H4 (cell line): ENCODE measurements at regions not wholly inside any gene's neighbourhood (a gene's known extent, or its start where the extent isn't known, plus 50 kb on each side); places are given as distances from the start of the nearest gene placed in this dataset.

Experiments used
- DNase-seq: peaks from one replicate; pipeline ENCODE4 v3.0.0-alpha.2; 2015; ENCODE audit warnings: low spot score

DNA sequence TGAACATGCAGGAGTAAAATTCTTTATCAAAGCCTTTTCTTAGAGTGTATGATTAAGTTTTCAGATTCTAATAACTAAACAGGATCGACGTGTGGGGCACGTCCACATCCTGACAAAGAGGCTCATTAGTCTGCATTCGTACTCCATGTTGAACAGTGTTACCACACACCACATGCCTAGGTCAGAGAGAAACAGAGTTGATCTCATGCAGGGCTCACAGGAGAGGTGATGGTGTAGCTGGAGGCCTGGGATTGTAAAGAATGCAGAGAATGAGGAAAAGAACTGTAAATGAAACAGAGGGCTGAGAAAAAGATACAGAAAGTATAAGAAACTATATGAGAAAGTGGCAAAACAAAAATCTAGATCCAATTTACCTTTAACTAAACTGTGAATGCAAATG, 632.5 kb downstream of the BCL11A start:
- DNase-seq: no peak

DNA sequence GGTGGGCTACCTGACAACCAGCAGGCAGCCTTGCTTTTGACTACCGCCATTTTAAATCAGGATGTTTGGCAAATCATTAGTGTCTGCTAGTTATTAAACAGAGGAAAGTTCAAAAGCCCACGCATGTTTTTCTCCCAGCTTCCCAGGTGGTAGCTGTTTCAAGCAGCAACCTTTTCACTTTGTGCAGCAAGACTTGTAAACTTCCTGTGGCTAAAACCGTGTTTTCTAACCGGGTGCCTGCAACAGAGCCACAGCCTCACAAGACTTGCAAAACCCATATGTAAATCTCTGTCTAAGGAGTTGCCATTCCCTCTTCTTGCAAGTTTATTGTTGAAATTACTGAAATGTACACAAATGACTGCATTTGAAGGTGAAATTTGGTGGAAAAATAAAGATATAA, 633.1 kb downstream of the BCL11A start:
- no peak for DNase-seq

DNA sequence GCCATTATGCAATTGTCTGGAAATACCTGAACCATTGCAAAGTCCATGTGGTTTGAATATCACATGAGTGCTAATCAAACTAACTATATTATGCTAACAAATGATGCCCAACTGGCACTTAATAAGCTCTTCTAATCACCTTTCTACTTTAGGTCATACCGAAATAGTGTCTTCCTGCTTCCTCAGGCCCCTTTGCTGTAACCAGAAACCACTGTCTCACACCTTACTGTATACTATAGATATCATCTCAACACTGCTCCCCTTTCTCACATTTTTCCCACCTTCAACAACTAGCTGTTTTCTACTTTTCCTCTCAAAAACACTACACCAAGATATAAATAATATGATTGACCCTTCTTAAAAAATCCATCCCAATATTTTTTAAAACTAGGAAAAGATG, 633.9 kb downstream of the BCL11A start:
- DNase-seq: no peak

DNA sequence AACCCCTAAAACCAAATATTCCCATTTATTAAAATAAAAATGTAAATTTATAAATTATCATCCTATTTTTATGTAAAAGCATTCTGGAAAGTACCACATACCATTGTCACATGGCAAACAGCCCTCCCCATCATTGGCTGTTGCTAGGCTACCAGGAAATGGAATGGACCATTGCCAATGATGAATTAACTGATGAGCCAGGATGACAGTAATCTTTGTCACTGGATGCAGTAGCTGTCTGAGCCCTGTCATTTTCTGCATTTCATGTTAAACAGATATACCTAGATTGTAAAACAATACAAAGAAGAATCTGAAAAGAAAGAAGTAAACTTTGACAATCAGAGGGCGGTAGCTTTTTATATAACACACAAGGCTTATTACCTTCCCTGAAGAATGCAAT, 641.4 kb downstream of the BCL11A start:
- DNase-seq: no peak

DNA sequence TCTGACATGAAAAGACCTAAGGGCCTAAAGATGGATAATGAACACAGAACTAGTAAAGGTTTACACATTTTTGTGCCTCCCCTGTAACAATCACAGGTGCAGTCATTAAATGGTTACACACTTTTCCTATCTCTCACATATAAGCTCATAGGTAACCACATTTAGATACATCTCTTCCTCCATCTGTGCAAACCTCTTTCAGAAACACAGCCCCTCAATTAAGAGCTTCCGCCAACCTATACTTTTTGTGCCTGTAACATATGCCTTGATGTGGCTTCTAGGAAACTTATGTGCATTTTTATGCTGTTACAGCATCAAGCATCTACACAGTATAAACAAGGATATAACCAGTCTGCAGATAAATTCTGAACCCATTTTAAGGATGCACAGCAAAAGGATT, 643.3 kb downstream of the BCL11A start:
- no peak for DNase-seq

DNA sequence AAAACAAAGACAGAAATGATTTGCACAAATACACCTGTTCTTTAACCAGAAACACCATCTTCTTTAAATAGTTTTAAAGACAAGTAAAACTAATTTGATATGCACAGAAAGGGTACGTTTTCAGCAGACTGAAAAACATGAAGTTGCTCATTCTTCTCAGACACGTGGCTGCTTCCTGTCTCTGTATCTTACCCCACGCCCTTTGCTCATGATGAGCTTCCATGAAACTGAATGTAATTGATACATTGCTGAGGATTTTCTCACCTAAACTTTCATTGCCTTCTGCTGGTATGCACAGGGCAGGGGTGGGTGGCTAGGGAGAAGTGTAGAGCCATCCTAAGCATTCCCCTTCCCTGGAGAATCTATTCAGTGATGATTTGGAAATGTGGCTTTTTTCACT, 644.3 kb downstream of the BCL11A start:
- DNase-seq: no peak

DNA sequence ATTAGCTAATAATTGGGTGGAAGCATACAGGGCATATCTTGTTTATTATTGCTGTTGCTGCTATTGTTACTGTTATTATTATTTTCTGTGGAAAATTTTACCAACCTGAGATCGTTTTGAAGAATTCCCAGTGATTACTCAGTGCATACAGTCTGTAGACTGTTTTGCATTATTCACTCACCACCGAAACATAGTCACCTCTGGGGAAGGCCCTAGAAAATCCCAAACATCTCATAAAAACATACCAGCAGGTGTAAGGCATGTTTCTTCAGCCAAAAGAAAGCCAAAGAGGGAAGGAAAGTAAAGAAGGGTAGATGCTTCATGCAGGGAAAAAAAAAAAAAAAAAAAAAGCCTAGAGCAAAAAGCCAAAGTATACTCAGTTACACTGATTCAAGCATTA, 647.7 kb downstream of the BCL11A start:
- DNase-seq: no peak

DNA sequence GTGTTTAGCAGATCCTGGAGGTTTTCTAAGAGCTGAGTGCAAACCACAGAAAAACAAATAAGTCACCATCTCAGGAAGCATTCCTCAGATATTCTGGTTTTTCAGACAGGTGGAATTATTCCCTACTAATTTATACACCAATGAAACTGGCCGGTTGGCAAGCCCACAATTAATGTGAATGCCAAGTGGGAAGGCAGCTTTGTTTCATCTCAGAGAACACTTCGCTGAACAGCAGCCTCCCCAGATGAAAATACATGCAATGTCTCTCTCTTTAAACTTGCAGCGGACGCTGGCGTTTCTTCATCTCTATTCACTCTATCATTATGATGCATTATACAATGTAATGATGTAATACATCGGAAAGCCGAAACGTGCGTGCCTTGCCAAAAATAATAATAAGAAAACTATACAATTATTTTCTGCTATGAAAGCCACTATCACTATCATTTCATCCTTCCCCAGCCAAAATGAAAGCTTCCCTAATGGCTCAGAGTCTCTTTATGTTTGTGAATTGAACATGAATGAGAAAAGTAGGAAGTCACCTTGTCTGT, 649.4 kb downstream of the BCL11A start:
- no peak for DNase-seq

DNA sequence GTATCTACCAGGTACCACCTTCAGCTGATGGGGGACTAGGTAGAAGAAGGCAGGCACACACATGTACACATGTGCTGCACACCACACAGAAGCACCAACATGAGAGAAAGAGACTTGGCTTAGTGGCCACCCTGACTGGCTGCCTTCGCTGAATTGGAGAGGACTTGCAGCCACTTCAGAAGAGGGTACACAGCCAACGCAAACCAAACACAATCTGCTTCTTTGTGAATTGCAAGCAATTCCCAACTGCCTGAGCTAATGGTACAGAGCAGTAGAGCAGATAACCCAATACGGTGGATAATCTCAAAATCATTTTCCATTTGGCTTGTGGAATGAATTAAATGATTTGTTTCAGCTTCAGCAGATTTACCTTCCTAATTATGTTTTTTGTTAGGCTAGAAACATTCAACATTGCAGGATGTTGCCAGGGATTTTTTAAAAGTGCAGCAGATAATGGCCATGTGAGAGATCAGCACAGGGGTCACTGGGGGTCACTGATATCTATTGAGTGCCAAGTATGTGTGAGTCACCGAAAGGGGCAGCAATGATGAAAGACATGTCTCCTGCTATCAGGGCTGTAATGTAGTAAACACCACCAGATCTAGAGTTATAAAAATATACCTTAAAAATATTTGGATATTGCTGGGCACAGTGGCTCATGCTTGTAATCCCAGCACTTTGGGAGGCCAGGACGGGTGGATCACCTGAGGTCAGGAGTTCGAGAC, 652.6 kb downstream of the BCL11A start:
- no peak for DNase-seq

DNA sequence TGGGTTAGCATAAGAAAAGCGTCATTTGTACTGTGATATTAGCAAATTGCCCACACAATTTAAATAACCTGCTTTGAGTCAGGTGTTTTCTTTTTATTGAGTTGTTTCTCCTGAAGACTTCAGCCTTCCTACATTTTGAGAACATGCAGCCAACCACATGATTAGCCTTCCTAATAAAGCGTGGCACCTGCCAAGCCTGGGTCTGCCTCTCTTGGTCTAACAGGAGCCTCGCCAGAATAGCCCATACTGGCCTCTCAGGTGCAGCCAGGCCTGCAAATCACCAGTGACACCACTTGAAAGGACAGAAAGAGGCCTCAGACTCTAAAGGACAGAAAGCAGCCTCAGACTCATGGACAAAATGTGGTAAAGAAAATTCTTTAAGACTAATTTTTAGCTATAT, 653.8 kb downstream of the BCL11A start:
- DNase-seq: no peak

DNA sequence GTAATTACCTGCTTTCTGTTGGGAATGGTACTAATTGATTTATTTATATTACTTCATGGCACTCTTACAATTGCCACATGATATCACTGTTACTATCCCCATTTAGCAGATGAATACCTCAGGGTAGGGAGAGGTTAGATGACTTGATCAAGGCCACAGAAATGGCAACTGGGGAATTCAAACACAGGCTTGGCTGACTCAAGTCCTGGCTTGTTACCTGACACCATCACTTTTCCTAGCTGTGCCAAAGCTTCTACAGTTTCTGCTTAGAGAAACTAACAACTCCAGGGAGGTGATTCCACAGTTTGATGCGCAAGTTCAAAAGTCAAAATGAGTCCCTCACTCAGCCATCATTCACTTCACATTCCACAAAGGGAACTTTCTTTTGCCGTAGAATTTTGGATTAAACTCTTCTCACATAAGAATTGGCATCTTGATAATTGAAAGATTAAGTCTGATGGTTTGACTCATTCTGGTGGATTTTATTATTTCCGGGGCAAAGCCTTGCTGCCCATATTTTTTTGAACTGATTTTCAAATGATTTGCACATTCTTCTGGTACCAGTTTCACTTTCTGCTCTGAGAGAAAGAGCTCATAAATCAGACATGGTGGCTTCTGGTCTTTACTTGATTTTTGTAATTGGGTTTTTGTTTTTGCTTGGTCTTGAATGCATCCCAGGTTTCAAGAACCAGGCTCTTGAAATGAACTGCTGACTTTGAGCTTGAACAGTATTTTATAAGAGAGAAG, 656.8 kb downstream of the BCL11A start:
- peak; percentile 5 for DNase-seq

DNA sequence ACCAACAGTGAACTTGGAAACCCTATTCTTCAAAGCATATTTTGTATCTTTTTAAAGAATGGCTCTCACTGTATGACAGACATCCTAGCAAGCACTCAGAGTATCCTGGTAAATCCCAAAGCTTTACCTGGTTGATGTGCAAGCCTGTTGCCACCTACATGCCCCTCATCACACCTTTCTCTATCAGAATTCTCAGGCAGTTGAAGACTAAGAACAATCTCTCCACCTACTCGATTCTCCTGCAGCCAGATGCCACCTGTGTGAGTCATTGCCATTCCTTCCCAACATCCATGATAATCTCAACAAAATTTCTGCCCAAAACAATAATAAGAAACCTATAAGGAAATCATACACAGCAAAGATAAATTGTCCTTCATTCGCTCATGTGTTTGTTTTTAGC, 659.8 kb downstream of the BCL11A start:
- no peak for DNase-seq

DNA sequence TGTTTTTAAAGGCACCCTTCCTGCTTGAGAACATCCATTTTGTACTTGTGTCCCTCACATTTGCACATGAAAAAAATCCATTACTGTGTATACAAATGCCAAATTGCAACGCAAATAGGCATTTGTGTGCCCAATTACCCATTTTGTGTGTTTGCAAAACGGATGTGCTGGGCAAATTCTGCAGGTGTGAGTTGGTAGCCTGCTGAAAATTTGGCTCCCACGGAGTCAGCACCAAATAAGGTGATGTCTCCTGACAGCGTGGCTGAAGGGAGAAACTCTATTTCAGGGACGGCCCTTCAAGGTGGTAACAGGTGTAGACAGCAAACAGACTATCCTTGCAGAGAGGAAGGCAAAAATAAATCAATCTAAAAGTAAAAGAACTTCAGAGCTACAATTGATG, 661.1 kb downstream of the BCL11A start:
- no peak for DNase-seq

DNA sequence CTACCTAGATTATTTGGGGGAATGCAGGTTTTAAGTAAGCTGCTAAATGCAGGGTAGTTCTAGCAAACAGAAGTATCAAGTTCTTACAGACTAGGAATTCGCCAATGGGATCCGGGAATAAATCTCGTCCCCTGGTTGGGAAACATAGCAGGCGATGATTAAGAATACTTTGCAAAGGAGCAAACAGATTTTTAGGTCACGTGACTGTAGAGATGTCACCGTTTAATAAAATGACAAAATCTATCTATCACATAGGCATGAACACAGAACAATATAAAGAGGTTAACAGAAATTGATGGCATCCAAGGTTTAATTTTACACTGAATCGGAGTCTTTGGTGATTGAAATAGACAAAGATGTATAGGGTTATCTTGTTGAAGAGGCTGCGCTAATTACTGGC, 664.1 kb downstream of the BCL11A start:
- no peak for DNase-seq

DNA sequence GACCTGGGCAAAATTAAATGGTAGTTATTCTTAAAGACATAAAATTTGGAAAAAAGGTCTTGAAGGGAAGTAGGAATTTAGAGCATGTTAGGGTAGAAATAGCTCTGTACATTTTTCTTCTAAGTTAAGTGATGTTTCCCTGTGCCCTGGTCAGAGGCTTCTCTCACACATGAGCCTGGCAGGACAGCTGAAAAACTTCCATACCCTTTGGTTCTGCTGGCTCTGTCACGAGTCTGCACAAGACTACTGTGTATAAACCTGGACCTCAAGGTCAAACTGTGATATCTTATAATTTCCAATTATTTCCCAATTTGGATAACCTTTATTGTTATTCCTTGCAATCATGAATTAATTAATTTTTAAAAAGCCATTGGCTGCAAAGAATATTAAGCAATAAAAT, 664.7 kb downstream of the BCL11A start:
- DNase-seq: no peak

DNA sequence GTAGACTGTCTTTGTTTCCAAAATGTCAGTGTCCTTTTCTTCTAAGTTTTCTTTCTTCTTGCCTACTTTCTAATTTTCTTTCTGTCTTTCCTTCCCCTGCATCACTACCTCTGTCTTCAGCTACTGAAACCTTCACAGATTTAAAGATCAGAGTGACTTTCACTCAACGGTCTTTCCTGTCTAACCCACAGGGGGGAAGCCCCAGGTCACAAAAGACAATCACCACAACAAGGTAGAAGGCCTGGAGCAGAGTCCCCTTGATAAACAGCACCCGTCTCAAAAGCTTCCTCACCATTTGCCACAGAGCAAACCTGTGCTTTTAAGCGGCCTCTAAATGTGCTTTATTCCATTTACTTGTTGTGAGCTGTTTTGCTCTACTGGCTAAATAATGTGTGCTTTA, 665.4 kb downstream of the BCL11A start:
- no peak for DNase-seq

DNA sequence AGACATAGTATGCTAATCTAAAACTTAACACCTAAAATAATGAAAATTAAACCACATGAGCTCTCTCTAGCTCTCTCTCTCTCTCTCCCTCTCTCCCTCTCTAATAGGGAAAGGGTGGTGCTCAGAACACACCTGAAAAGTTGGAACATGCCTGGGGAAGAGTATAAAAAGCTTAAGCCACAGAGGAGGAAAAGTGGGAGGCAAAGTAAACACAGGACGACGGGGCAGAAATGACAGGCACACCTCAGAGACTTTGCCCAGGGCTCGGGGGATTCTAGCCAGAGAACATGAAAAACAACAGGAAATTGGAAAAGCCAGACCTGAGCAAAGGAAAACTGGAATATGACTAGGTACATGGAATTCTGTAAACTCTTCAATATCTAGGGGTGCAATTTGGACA, 666.1 kb downstream of the BCL11A start:
- no peak for DNase-seq

DNA sequence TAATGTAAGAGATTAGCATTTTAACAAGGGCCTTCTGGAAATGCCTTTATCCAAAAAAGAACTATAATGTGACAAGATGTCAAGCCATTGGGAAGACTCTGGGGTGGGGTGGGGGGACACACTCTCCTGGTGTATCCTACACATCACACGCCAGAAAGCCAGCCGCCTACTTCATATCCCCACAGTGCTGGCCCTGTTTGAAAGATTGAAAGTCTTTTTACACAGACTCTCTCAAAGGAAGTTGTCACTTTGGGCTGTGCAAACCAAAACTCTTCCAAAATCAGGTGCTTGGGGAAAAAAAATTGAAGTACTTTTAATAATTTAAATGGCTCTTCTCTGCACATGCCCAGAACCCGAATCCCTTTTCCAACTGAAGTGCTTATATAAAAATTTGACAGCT, 666.7 kb downstream of the BCL11A start:
- DNase-seq: no peak

DNA sequence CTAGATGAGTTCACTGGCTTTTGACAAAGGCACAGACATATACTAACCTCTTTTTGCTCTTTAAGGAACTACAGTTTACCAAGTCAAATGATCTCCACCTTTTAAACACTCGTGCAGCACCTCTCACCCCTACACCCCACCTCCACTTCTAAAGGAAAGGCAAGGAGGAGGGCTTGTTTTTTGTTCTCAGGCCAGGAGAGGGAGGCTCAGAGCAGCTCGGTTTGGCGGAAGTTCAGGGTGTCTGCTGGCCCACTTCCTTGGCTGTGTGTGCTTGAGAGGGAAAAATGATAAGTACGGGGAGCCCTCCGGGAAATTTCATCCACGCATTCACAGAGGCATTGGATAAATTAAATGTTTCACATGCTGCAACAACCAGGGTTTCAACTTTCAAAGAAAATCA, 667.9 kb downstream of the BCL11A start:
- peak; percentile 32 for DNase-seq

DNA sequence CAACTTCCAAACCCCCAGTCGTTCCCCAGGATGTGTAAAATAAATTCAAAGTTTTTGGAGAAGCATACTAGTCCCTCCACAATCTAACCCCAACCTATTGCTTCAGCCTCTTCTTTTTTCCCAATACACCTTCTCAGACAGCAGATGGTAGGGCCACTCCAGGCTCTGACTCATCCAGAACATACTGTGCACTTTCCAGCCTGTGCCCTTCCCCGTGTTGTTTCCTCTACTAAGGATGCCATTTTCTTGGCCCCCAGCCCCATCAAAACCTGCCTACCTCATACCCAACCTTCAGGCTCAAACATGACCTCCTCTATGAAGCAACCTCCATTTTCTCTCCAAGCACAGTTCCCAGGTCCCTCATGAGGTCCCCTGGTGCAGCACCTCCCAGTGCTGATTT, 669.3 kb downstream of the BCL11A start:
- DNase-seq: no peak

DNA sequence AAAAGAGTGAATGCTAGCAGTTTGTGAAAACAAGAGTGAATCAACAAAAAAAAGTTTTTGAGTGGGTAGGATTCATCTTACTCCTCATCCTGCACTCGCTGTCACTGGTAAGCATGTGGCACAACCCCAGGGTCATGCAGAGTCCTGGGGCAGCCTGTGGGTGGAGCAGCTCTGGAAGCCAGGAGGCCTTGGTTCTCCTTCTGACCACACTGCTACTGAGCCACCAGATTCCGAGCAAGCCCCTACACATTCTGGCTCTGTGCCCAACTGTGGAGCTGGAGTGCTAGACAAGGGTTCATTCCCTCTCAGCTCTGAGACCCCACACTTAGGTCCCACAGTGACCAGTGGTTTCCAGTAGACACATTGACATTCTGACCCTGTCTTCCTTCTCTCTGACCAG, 670.6 kb downstream of the BCL11A start:
- DNase-seq: no peak

DNA sequence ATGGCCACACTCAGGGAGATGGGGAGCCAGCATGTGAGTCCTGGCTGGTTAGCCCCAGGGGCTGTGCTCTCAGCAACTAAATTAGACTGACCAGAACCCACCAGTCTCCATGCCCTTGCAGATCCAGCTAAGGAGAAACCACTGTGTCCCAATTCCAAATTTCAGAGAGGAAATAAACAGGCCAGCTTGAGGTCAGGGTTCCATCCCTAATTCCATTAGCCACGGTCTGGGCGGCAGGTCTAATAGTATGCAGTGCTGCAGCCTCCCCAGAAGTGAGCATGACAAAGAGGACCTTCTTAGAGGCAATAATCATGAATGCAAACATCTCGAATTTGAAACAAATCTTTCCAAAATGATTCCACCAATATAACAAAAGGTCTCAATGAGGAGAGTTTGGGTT, 671.2 kb downstream of the BCL11A start:
- DNase-seq: no peak

DNA sequence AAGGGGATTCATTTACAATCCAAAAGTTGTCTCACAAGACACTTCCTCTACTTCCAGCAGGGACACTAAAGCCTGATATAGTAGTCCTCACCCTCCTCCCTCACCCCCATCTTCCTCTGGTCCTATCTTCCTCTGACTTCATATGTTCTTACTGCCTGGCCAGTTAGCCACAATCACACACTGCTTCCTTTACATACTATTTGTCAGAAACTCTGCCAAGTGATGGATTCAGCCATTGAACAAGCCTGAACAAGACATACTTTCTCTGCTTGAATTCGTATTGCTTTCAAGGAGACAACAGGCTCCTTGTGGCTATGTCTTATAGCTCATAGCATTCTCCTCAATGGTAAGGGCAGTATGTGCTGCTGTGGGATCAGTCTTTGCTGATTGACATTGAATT, 672.2 kb downstream of the BCL11A start:
- DNase-seq: no peak
